NT2/D1 (cell line): ENCODE measurements at regions not wholly inside any gene's neighbourhood (a gene's known extent, or its start where the extent isn't known, plus 50 kb on each side); places are given as distances from the start of the nearest gene placed in this dataset.

Experiments used
- YY1 ChIP-seq: IDR thresholded peaks from 2 replicates; pipeline ENCODE4 v1.6.1; 2011; ENCODE audit not compliant: insufficient read length, insufficient read depth
- ZNF274 ChIP-seq: IDR thresholded peaks from 2 replicates; pipeline ENCODE4 v1.6.1; 2011; ENCODE audit warnings: mild to moderate bottlenecking, low read depth, low read length

DNA sequence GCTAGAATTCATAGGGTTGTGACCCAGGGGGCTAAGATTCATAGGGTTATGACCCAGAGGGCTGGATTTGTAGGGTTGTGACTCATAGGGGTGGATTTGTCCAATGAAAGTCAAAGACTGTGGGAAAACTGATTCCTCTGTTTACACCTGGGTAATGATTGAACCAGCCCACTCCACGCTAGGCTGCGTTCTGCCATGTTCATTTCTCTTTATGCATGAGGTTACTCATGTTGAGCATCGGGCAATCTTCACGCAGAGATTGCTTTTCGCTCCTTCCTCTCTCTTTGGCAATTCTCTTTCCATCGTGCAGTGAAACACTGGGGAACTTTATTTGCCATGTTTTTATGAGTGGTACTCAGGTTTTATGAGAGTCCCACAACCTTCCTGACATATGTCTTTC, 127.8 kb downstream of the CRLF2 start:
- TF ChIP-seq ZNF274 = no peak
- no peak for TF ChIP-seq YY1
